NB4 (cell line): ENCODE measurements at regions not wholly inside any gene's neighbourhood (a gene's known extent, or its start where the extent isn't known, plus 50 kb on each side); places are given as distances from the start of the nearest gene placed in this dataset.

Source experiments
- CTCF ChIP-seq: IDR thresholded peaks from one replicate; pipeline ENCODE4 v1.5.1; 2012; ENCODE audit warnings: low read depth, low read length
- MAX ChIP-seq: IDR thresholded peaks from 2 replicates; pipeline ENCODE4 v1.6.1; 2011; ENCODE audit warnings: low read depth, low read length
- MYC ChIP-seq: IDR thresholded peaks from 2 replicates; pipeline ENCODE4 v1.6.1; 2011; ENCODE audit warnings: low read depth, low read length
- POLR2A ChIP-seq: IDR thresholded peaks from 2 replicates; pipeline ENCODE4 v1.6.1; 2011; ENCODE audit warnings: mild to moderate bottlenecking; ENCODE audit not compliant: insufficient read length; ENCODE audit errors: extremely low read depth

GRCh38 chr4:123206016-123206415 is 190.6 kb upstream of the SPRY1 start:
- TF ChIP-seq CTCF = no peak
- TF ChIP-seq POLR2A = no peak
- TF ChIP-seq MAX = no peak
- TF ChIP-seq MYC = no peak
